GM19043 (cell line): ENCODE measurements at regions not wholly inside any gene's neighbourhood (a gene's known extent, or its start where the extent isn't known, plus 50 kb on each side); places are given as distances from the start of the nearest gene placed in this dataset.
"Not testable (repeated sequence)": the region's sequence is repeated elsewhere in the genome, so short reads cannot be mapped to it uniquely, and the experiment has no call there.

Source experiments
- ATAC-seq: cut with Tn5 transposase; IDR thresholded peaks from one replicate; pipeline ENCODE4 v1.9.1; 2021; ENCODE audit warnings: low read depth; ENCODE audit not compliant: unreplicated experiment

DNA sequence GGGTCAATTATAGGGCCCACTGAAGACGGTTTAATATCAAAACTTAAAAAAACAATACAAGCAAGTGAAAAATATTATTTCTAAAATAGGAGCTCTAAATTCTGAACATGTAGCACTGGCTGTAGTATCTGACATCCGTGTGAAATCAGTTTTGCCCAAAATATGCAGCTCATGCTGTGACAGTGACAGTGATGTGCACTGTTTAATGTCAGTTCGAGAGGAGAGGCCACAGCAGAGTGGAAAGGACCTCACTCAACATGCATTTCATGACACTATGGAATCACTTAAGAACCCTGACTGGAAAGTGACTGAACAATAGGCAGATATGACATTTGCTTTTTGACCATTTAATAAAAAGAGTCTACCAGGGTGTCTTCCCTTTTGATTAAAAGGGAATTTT, 397.0 kb downstream of the FRK start:
- no peak for ATAC-seq

DNA sequence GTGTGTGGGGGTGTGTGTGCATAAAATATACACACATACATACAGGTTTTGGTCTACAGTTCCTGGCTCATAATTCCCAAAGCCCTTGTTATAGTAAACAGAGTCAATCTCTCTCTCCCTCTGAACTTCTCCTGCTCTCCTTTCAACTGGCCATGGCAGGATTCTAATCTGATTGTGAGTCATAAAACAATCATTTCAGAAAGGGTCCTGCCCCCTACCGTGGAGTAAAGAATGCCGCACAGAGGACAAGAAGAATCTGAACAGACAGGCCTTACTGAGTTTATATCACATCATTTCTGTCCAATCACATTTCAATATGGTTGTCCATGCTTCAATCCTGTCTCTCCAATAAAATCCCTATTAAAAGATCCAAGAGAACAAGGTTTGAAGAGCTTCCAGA, 416.9 kb downstream of the FRK start:
- ATAC-seq, result no peak

DNA sequence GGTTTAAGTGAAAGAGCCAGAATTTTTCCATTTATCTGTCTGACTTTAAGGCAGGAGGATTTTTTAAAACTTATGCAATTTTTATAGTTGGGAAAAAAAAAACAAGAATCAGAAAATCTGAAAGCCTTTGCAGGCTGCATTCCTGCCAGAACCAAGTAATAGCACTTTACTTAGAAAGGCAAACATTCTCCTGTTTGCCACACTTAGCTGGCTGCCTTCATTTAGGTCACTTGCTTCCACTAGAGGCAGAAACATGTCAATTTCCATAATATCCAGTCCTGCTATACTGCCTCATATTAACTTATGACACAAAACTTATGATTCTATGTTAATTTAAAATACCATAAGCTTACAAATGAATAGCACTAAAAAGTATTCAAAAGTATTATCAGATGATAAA, 425.8 kb downstream of the FRK start:
- no peak for ATAC-seq

DNA sequence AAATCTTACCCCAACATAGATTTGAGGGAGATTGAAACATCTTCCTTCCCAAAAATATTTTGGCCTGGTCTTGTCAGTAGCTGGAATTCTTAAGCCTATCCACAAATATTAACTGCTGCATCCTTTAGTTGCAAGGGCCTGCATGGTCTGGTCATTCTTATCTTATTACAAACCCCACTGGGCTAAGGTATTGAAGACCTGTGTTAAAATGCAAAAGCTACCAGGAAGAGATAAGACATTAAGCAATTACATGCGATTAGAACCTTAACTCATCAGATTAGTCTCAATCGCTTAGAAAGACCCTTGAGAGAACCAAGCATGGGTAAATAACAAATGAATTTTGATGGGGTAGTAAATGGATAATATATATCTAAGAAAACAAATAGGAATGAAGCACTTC, 426.6 kb downstream of the FRK start:
- no peak for ATAC-seq

DNA sequence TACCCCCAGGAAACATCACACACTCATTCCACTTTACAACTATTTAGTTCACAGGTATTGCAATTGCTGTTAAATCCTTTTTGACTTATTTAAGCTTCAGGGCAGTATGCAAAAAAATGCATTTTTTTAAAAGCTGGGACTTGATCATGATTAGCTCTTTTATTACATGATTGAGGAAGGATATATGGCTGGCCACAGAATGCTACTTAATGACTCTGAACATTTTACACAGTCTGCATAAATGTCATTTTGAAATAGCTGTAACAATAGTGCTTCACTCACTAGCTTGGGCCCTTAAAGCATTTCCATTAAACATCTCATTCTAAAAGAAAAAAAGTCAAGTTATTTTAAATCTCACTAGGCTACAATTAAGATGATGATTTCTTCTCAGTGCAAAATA, 429.7 kb downstream of the FRK start:
- no peak for ATAC-seq

DNA sequence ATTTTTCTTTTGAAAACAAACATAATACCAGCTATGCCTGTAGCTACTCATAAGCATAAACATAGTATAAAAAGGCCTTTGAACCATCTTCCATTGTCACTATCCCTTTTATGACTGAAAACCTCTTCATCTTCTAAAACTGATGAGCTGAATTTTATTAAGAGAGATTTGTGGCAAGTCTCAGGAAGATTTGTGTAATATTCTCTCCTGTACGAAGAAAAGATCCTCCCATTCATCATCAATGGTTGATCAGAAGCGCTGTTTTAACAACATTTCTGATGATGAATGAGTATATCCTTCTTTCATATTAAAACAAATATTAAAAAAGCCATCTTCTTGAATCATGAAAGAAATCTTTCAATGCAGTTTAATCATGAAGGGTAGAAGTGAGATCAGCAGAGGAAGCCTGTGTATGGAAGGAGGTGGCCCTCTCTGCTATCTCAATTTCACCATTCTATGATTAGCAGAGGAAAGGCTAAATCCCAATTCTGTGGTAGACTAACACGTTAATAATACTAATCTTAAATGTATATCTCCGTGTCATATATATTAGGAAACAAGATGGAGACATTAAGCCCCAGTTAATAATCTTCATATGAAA, 430.2 kb downstream of the FRK start:
- ATAC-seq, result no peak

DNA sequence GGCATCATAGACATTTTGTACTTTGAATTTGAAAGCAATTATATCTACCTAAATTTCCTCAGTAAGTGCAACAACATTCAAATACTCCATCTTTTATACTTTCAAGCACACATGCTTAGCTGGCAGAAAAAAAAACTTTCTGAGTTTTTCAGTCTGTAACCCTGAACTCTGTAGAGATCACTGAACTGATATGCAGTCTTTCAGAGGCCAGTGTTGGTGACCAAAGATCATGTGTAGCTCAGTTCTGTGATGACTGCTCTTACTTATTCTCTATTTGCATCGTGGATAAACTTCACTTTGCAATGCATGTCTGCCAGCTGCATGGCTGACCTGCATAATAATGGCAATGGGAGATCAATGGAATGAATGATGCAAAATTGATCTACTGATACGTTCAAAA, 431.3 kb downstream of the FRK start:
- ATAC-seq, result no peak

DNA sequence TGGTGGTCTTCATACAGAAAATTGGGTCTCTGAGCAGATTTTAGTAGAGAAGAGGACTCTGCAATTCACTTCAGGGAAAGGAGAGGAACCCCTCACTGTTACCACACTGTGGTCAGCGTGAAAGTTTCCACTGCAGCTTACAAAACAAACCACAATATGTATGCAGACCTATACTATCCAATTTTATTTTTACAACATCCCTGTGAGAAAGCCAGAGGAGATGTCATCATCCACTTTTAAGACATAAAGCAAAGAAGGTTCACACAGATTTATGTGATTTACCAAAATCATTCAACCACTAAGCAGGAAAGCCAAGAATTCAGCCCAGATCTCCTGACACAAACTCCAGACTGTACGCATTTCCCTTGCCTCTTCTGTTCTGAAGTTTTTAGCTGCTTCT, 442.4 kb downstream of the FRK start:
- ATAC-seq, result no peak

DNA sequence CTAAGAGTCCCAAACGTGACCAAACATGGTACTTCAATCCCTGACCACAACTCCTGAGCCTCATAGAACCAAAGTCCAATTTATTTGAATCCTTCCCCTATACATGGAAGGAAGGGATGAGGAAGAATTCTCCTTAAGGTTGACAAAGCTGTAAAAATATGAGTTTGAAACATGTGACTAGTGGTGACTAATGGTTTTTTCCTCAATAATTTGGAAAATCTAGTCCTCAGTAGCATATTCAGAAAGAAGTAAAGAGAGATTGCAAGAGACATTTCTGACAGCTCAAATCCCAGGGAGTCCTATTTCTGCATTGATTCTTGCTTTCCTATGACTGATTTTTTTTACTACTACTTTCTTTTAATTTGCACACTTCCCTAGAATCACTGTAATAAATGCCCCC, 443.7 kb downstream of the FRK start:
- no peak for ATAC-seq

DNA sequence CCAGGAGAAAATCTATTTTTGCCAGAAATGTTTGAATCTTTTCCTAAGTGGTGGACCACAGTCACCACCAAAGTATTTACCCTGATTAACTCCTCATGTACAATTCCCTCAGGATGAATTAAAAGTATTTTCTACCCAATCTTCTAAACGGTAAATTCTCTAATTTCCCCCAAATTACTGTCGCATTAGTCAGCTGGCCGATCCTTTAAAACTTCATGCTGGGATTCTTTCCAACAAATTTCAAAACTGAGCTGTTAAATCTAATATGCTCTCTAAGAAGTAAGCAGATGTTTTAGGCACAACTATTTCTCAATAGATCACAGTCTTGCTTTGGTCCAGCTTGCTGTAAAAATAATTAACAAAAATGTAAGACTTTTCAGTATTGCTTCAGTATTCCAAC, 447.2 kb downstream of the FRK start:
- no peak for ATAC-seq

DNA sequence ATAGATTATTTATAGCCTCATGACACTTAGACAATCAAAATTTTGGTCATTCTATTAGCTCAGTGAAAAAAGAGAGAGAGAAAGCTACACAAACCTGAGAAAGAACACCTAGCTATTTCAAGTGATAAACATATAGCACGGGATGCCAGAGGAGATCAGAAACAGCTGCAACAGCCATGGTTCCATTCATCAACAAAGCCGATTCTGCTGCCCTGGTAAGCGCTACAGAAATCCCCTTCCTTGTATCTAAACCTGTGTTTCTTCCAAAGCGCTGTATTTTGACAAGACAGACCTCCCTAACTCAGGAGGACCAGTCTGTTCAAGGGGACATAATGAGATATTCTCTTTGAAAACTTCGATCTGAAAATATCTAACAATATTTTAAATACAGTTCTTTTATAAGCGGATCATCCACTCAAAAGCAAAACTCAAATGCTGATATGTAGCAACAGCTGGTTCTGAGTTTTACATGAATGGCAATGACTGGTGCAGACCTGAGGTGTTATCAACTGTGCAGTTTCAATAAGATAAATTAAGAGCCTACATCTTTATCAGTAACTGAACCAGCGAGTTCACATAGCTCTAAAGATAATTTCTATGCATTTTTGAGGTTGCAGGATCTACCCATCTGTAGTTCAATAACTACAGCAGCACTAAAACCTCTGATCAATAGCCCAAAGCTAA, 447.8 kb downstream of the FRK start:
- ATAC-seq, result no peak

DNA sequence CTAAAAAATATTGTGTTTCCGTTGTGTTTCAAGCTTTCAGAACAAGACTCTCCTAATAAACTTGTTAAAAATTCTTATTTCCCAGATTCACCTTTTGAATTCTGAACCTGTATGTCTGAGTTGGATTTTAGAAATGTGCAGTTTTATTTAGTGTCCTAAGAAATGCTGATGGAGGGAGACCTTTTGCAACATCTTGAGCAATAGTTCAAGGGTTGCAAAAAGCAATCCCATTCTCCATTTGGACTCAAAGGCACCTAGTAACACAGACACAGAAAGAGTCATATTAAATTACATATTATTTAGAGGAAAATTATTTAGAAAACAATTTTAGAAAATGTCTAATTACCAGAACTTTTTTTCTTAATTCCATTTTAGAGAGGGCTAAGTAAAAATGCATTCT, 448.5 kb downstream of the FRK start:
- ATAC-seq, result no peak

DNA sequence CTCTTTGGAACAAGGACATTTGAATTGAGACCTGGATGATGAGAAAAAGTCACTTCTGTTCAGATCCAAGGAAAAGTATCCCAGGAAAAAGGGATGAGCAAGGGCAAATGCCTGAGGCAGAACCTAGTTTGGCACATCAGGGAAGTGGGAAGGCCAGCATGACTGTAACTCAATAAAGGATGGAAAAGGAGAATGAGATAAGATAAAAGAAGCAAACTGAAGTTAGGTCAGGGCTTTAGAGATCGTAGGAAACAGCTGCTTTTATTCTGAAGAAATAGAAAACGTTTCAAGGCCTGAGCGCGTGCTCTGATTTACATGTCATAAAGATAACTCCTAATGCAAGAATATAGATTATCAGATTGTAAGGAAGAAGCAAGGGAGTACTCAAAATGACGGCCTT, 450.0 kb downstream of the FRK start:
- no peak for ATAC-seq

DNA sequence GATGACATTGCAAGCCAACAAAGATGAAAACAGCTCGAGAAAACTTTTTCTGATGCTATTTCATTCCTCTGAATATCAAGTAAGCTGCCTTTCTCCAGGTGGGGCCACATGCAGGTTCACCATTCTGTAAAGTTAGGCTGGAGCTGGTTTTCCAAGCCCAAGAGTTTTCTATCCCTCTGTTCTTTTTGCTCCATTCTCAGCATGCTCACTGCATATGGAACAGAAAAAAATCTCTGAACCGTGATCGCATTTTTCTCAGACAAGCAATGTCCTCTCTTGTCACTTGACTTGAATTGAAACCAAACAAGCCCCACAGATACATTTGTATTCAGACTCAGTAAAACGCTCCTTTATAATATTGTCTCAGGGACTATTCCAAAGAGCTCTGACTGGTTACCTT, 451.6 kb downstream of the FRK start:
- ATAC-seq, result no peak

DNA sequence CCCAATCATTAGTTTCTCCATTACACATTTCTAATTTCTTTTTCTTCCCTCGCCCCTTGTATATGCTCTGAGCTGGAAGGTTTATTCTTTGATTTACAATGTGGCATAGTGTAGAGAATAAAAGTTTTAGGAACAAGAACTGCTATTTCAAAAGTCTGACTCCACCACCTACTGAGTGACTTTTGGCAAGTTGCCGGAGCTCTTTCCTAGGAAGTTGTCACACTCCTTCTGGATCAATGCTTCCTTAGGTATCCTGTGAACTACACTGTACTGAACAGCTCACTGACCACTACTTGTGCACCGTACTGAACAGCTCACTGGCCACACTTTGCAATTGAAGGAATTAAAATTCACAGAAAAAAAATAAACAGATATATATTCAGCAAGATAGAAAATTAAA, 458.2 kb downstream of the FRK start:
- no peak for ATAC-seq

DNA sequence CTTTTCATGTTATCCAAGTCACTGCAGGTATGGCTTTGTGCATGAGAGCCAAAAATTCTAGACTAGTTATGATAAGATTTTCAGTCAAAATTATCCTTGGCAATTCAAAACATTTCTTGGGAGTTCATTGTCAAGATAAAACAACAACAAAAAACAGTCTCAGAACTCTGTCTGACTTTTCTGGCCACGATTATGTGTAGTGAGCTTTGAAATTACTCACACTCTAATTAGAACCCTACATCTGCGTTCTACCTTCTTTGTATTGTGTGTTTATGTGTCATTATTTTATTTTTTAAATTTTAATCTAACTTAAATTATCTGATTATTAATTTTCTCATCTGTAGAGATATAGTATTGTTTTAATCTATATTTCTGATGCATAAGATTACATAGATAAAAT, 459.2 kb downstream of the FRK start:
- ATAC-seq, result no peak

DNA sequence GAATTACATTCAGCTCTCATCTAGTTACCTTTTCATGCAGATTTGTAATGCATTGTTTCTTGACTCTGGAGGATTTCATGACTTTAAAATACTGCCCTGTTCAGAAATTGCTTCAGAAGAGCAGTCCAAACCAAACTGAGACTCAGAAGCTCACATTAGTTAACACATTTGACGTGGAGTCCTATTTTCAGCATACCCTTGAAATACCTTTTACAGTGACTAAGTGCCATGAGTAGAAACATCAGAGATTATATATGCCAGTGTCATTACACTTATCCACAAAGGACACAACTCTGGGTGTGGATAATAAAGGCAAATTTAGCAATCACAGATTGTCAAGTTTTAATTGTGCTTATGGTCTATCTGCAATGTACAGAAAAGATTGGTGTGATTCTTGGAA, 459.6 kb downstream of the FRK start:
- ATAC-seq, result no peak

DNA sequence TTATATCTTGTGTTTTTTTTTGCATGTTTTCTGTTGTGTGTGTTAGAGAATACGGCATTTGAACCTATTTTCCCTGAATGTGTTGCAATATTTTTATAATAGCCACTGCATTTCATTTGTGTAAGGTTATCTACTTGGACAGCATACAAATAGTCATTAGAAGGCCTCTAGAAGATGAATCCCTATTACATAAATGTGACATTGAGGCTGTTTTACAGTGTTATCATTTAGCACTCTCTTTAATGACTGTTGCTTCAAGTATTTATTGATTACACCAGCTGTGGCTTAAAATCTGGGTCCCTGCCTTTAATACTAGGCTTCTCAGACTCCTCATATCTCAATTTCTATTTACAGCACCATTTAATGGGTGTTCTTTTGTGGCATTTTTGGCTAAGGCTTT, 465.8 kb downstream of the FRK start:
- ATAC-seq, result no peak

DNA sequence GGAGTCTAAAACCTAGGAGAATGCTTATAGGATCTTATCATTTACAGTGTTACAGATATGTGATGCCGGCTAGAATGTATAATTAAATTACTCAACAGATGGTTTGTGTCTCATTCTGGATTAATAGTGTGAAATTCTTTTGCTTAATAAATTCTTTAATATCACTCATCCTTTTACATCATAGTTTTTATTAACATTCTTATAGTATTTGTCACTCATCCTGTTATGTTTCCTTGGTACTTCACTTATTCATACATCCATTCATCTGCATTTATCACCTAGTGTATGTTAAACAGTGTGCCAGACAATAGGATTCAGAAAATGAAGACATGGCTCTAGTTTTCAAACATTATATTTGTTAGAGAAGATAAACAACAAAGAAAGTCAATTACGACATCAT, 468.7 kb downstream of the FRK start:
- ATAC-seq, result no peak

DNA sequence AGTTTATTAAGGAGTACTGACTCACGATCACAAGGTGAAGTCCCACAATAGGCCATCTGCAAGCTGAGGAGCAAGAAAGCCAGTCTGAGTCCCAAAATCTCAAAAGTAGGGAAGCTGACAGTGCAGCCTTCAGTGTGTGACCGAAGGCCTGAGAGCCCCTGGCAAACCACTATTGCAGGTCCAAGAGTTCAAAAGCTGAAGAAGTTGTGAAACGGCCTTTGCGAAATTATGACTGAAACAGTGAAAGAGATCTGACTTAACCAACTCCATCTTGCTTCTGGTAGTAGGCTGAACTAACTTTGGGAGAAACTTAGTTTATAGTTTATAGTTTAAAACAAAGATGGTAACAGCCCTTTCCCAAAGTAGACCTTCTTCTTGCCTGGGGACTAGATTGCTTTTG, 471.6 kb downstream of the FRK start:
- ATAC-seq, result not testable (repeated sequence)

DNA sequence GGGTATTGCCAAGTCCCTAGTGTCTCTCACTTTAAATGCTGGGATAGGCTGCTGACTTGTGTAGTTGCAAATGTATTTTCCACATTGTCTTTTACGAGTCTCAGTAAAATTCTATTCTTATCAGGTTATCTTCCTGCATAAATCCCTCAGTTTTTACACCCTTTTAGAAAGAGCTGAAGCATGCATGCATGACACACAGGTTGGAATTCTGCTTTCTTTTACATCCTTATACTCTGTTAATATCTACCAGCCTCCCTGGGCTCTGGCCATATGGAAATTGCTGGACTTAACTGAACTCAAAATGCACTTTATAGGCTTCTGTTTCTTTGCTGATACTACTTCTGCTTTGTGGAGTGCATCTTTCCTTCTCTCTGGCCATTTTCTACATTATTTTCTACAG, 477.4 kb downstream of the FRK start:
- no peak for ATAC-seq

DNA sequence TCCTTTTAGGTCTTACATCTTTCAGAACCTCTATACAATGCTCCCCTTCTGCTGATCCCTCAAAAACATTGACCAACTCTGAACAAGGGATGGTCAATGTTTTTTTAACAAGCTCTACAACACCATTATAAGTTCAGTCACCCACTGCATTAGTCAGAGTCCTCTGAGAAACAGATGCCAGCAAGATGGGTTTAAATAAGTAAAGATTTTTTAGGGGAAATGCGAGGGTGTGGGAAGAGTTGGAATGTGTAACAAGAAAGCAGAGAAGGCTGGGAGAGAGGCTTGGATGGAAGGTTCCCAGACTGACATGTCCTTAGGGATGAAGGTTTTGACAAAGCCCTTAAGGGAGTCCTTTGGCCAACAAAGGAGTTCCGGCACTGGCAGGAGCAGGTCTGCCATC, 478.3 kb downstream of the FRK start:
- no peak for ATAC-seq

DNA sequence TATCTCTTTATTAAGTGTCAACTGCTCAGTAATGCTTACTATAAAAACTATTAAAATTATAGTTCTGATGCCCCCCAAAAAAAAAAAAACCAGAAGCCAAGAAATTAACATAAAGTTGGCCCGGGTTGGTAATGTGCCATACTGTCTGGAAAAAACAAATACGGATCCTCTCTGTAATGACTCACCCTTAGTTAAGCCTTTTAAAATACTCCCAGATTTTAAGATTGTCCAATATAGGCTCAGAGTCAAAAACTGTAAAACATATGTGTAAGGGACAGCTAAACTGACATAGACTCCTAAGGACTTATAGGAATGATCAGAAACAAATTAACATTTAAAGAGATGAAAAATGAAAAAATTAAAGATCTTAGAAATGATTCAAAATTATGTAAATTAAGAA, 481.1 kb downstream of the FRK start:
- not testable (repeated sequence) for ATAC-seq
